A673 (cell line): ENCODE measurements at regions not wholly inside any gene's neighbourhood (a gene's known extent, or its start where the extent isn't known, plus 50 kb on each side); places are given as distances from the start of the nearest gene placed in this dataset.

Source experiments
- BruUV-seq: library from RNA; stranded (reverse); fragments of 400-500 nt; replicated peaks from 2 replicates; lab custom pipeline; 2021; lab: Mats Ljungman, UMichigan
- CTCF ChIA-PET: fragments of 300-600 bp; sonication (Branson Sonifier 250); formaldehyde crosslinking; loops from one replicate; lab custom pipeline; 2022; ENCODE audit warnings: antibody characterized with exemption; lab: Charles Lee
- POLR2A ChIA-PET: fragments of 300-600 bp; sonication (Branson Sonifier 250); formaldehyde crosslinking; loops from one replicate; lab custom pipeline; 2022; ENCODE audit warnings: antibody characterized with exemption; ENCODE audit not compliant: low non-redundant PET; lab: Charles Lee
- DNase-seq: peaks from one replicate; pipeline ENCODE4 v3.0.0-alpha.2; 2015; ENCODE audit warnings: low spot score
- H3K27ac ChIP-seq: fragments of 200-600 bp; sonication (generic); 2 replicates; pipeline ENCODE4 v1.5.1; 2016; ENCODE audit warnings: mixed run types, low read depth, mild to moderate bottlenecking, mixed read lengths, antibody characterized with exemption, low read length; ENCODE audit not compliant: poor library complexity, severe bottlenecking
- H3K27me3 ChIP-seq: fragments of 200-600 bp; sonication (generic); replicated peaks from 2 replicates; pipeline ENCODE4 v1.6.1; 2017; ENCODE audit warnings: mixed run types, low read depth, mild to moderate bottlenecking, mixed read lengths, antibody characterized with exemption, low read length; ENCODE audit not compliant: insufficient read depth, poor library complexity
- H3K36me3 ChIP-seq: fragments of 200-600 bp; sonication (generic); 2 replicates; pipeline ENCODE4 v1.6.1; 2016; ENCODE audit warnings: mixed run types, mild to moderate bottlenecking, mixed read lengths, antibody characterized with exemption, low read length; ENCODE audit not compliant: insufficient read depth, poor library complexity, severe bottlenecking
- H3K4me1 ChIP-seq: fragments of 200-600 bp; sonication (generic); 2 replicates; pipeline ENCODE4 v1.6.1; 2017; ENCODE audit warnings: mixed run types, mild to moderate bottlenecking, mixed read lengths, antibody characterized with exemption, low read length; ENCODE audit not compliant: insufficient read depth, poor library complexity, severe bottlenecking
- H3K4me3 ChIP-seq: fragments of 200-600 bp; sonication (generic); 2 replicates; pipeline ENCODE4 v1.5.1; 2016; ENCODE audit warnings: low read depth, mixed run types, mild to moderate bottlenecking, mixed read lengths, low read length; ENCODE audit not compliant: poor library complexity, severe bottlenecking
- H3K9me3 ChIP-seq: fragments of 200-600 bp; sonication (generic); 2 replicates; pipeline ENCODE4 v1.6.1; 2016; ENCODE audit warnings: mixed run types, low read depth, mild to moderate bottlenecking, mixed read lengths, antibody characterized with exemption, low read length; ENCODE audit not compliant: poor library complexity, severe bottlenecking
- EZH2 ChIP-seq: fragments of 200-600 bp; sonication (generic); IDR thresholded peaks from 2 replicates; pipeline ENCODE4 v1.6.1; 2017; ENCODE audit warnings: borderline replicate concordance, low read depth, mild to moderate bottlenecking, mixed read lengths, antibody characterized with exemption, low read length; ENCODE audit not compliant: poor library complexity, severe bottlenecking
- intact Hi-C: fragments of 100-400 bp; cut with micrococcal nuclease; formaldehyde crosslinking; loops from one replicate; pipeline ENCODE4 v1.10.0; 2022; ENCODE audit not compliant: unreplicated experiment
- TF ChIP-seq, protein P1 (sequence below): fragments of 300-800, 200-600 bp; sonication (generic); conservative IDR thresholded peaks from 2 replicates; pipeline ENCODE4 v1.5.1; 2017; ENCODE audit warnings: low read depth, mild to moderate bottlenecking, antibody characterized with exemption, low read length, moderate library complexity, mixed read lengths

DNA sequence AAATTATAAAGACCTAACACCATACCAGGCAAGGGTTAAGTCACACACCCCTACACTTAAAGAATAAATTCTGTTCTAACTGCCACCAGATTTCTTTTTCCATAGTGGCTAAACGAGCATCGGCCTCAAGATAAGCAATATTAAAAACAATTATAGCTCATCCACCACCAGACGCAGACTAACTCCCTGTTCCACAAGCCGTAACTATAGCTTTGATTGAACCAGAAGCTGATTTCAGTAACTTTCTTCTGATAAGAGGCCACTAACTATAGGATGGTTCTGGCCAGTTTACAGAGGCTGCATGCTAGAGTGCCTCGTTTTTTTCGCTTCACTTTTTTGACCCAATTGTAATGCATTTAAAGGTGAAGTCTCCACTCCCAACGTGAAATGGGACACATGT is 238.8 kb downstream of the MRPL39 start:
- no peak for DNase-seq
- POLR2A ChIA-PET: no interaction called here
- CTCF ChIA-PET: no interaction called here
- no peaks in the 10 kb centered on the region for H3K9me3 ChIP-seq
- H3K4me1 ChIP-seq: no peaks in the 10 kb centered on the region
- TF ChIP-seq, protein P1, sequence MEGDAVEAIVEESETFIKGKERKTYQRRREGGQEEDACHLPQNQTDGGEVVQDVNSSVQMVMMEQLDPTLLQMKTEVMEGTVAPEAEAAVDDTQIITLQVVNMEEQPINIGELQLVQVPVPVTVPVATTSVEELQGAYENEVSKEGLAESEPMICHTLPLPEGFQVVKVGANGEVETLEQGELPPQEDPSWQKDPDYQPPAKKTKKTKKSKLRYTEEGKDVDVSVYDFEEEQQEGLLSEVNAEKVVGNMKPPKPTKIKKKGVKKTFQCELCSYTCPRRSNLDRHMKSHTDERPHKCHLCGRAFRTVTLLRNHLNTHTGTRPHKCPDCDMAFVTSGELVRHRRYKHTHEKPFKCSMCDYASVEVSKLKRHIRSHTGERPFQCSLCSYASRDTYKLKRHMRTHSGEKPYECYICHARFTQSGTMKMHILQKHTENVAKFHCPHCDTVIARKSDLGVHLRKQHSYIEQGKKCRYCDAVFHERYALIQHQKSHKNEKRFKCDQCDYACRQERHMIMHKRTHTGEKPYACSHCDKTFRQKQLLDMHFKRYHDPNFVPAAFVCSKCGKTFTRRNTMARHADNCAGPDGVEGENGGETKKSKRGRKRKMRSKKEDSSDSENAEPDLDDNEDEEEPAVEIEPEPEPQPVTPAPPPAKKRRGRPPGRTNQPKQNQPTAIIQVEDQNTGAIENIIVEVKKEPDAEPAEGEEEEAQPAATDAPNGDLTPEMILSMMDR: no peak
- no peak for TF ChIP-seq EZH2
- no TSS peak for BruUV-seq
- no peaks in the 10 kb centered on the region for H3K36me3 ChIP-seq
- intact Hi-C loops: no loop called here
- H3K27me3 ChIP-seq: no peaks in the 10 kb centered on the region
- H3K27ac ChIP-seq: no peak overlapping the region
- H3K4me3 ChIP-seq: no peak overlapping the region

- Histone ChIP-seq H3K27me3 (no peaks in the 10 kb centered on the region), H3K36me3 (no peaks in the 10 kb centered on the region), H3K27ac (no peak overlapping the region), H3K4me3 (no peak overlapping the region), H3K9me3 (no peaks in the 10 kb centered on the region), H3K4me1 (no peaks in the 10 kb centered on the region)
- DNase-seq: no peak
- intact Hi-C loops: no loop called here
- no peak for TF ChIP-seq EZH2
- TF ChIP-seq, protein P1: no peak
- ChIA-PET POLR2A (no interaction called here), CTCF (no interaction called here)
- BruUV-seq: no TSS peak
Measured at GRCh38 chr21:25366116-25366515, 241.2 kb downstream of the MRPL39 start.

DNA sequence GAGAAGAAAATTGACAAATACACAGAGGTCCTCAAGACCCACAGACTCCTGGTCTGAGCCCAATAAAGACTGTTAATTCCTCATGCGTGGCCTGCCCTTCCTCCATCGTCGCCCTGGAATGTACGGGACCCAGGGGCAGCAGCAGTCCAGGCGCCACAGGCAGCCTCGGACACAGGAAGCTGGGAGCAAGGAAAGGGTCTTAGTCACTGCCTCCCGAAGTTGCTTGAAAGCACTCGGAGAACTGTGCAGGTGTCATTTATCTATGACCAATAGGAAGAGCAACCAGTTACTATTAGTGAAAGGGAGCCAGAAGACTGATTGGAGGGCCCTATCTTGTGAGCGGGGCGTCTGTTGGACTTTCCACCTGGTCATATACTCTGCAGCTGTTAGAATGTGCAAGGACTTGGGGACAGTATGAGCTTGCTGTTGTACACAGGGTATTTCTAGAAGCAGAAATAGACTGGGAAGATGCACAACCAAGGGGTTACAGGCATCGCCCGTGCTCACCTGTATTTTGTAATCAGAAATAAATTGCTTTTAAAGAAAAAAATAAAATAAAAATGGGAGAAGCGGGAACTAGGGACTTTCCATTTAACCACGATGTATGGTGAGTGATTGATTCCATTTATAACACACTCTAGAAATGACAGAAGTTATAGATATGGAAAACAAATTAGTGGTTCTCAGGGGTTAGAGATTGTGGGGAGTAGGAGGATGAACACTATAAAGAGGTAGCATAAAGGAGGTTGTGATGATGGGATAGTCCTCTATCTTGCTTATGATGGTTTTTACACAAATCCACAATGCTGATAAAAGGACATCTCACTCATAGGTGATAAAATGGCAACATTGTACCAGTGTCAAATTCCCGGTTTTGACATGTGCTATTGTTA is 244.7 kb downstream of the MRPL39 start:
- H3K4me3 ChIP-seq: no peak overlapping the region
- intact Hi-C loops: no loop called here
- BruUV-seq: no TSS peak
- no peak overlapping the region for H3K27ac ChIP-seq
- TF ChIP-seq, protein P1: no peak
- no peak for TF ChIP-seq EZH2
- no peak for DNase-seq
- H3K9me3 ChIP-seq: no peaks in the 10 kb centered on the region
- H3K36me3 ChIP-seq: no peaks in the 10 kb centered on the region
- H3K4me1 ChIP-seq: no peaks in the 10 kb centered on the region
- no peaks in the 10 kb centered on the region for H3K27me3 ChIP-seq
- POLR2A ChIA-PET: no interaction called here
- CTCF ChIA-PET: no interaction called here
